ENCODE measurements at regions not wholly inside any gene's neighbourhood (a gene's known extent, or its start where the extent isn't known, plus 50 kb on each side); places are given as distances from the start of the nearest gene placed in this dataset.

- Histone ChIP-seq H3K4me1 (ENCODE audit: insufficient read depth, poor library complexity, severe bottlenecking) (no peaks in the 10 kb centered on the region), H3K27me3 (ENCODE audit: insufficient read depth, poor library complexity, severe bottlenecking) (no peaks in the 10 kb centered on the region), H3K4me3 (ENCODE audit: severe bottlenecking) (no peak overlapping the region), H3K27ac (ENCODE audit: poor library complexity, severe bottlenecking) (no peak overlapping the region), H3K9me3 (ENCODE audit: severe bottlenecking) (no peaks in the 10 kb centered on the region), H3K36me3 (ENCODE audit: low read depth) (no peaks in the 10 kb centered on the region)
- TF ChIP-seq CTCF (IDR thresholded peaks at IDR 0.05; ENCODE audit: poor library complexity, severe bottlenecking) = no peak
- ATAC-seq (ENCODE audit: low read depth) = no peak
- no peak for DNase-seq (ENCODE audit: low spot score)
These were observed 558.6 kb downstream of the KCNA4 start for GRCh38 chr11:29458252-29458651.

GRCh38 chr11:29452146-29452545 is 564.7 kb downstream of the KCNA4 start:
- Histone ChIP-seq H3K27ac (ENCODE audit: poor library complexity, severe bottlenecking) (no peak overlapping the region), H3K4me1 (ENCODE audit: insufficient read depth, poor library complexity, severe bottlenecking) (no peaks in the 10 kb centered on the region), H3K36me3 (ENCODE audit: low read depth) (no peaks in the 10 kb centered on the region), H3K4me3 (ENCODE audit: severe bottlenecking) (no peak overlapping the region), H3K27me3 (ENCODE audit: insufficient read depth, poor library complexity, severe bottlenecking) (no peaks in the 10 kb centered on the region), H3K9me3 (ENCODE audit: severe bottlenecking) (no peaks in the 10 kb centered on the region)
- TF ChIP-seq CTCF (IDR thresholded peaks at IDR 0.05; ENCODE audit: poor library complexity, severe bottlenecking) = no peak
- DNase-seq (ENCODE audit: low spot score) (no peak), ATAC-seq (ENCODE audit: low read depth) (peak; percentile 53; the same call in 1 of the 3 replicates)

- H3K9me3 ChIP-seq (ENCODE audit: severe bottlenecking) = no peaks in the 10 kb centered on the region
- no peaks in the 10 kb centered on the region for H3K27me3 ChIP-seq (ENCODE audit: insufficient read depth, poor library complexity, severe bottlenecking)
- no peak overlapping the region for H3K27ac ChIP-seq (ENCODE audit: poor library complexity, severe bottlenecking)
- H3K4me3 ChIP-seq (ENCODE audit: severe bottlenecking) = no peak overlapping the region
- ATAC-seq (ENCODE audit: low read depth) (no peak), DNase-seq (ENCODE audit: low spot score) (no peak)
- no peaks in the 10 kb centered on the region for H3K4me1 ChIP-seq (ENCODE audit: insufficient read depth, poor library complexity, severe bottlenecking)
- no peak for TF ChIP-seq CTCF (IDR thresholded peaks at IDR 0.05; ENCODE audit: poor library complexity, severe bottlenecking)
- H3K36me3 ChIP-seq (ENCODE audit: low read depth) = no peaks in the 10 kb centered on the region
These were observed 567.4 kb downstream of the KCNA4 start for GRCh38 chr11:29449281-29450074.

- Histone ChIP-seq H3K9me3 (ENCODE audit: severe bottlenecking) (no peaks in the 10 kb centered on the region), H3K27ac (ENCODE audit: poor library complexity, severe bottlenecking) (no peak overlapping the region), H3K4me1 (ENCODE audit: insufficient read depth, poor library complexity, severe bottlenecking) (no peaks in the 10 kb centered on the region), H3K4me3 (ENCODE audit: severe bottlenecking) (no peak overlapping the region), H3K27me3 (ENCODE audit: insufficient read depth, poor library complexity, severe bottlenecking) (no peaks in the 10 kb centered on the region), H3K36me3 (ENCODE audit: low read depth) (no peaks in the 10 kb centered on the region)
- peak; percentile 63 for TF ChIP-seq CTCF (IDR thresholded peaks at IDR 0.05; ENCODE audit: poor library complexity, severe bottlenecking)
- DNase-seq (ENCODE audit: low spot score) (no peak), ATAC-seq (ENCODE audit: low read depth) (0 out of 3 replicates have a peak, but pooled peaks have one; percentile 38)
These were observed 568.5 kb downstream of the KCNA4 start for GRCh38 chr11:29448246-29448877.

- Histone ChIP-seq H3K4me3 (ENCODE audit: severe bottlenecking) (no peak overlapping the region), H3K27me3 (ENCODE audit: insufficient read depth, poor library complexity, severe bottlenecking) (no peaks in the 10 kb centered on the region), H3K36me3 (ENCODE audit: low read depth) (no peaks in the 10 kb centered on the region), H3K27ac (ENCODE audit: poor library complexity, severe bottlenecking) (no peak overlapping the region), H3K9me3 (ENCODE audit: severe bottlenecking) (no peaks in the 10 kb centered on the region), H3K4me1 (ENCODE audit: insufficient read depth, poor library complexity, severe bottlenecking) (no peaks in the 10 kb centered on the region)
- ATAC-seq (ENCODE audit: low read depth) (no peak), DNase-seq (ENCODE audit: low spot score) (no peak)
- no peak for TF ChIP-seq CTCF (IDR thresholded peaks at IDR 0.05; ENCODE audit: poor library complexity, severe bottlenecking)
These were observed 569.0 kb downstream of the KCNA4 start for GRCh38 chr11:29447821-29448220.

All from RWPE2 (cell line).